Neural cell (in vitro differentiated cells): ENCODE measurements at regions not wholly inside any gene's neighbourhood (a gene's known extent, or its start where the extent isn't known, plus 50 kb on each side); places are given as distances from the start of the nearest gene placed in this dataset.

Source experiments
- CTCF ChIP-seq: fragments of 450-650 bp; IDR thresholded peaks from 2 replicates; pipeline ENCODE4 v1.5.1; 2014; ENCODE audit warnings: antibody characterized with exemption, mild to moderate bottlenecking, moderate library complexity; ENCODE audit not compliant: poor library complexity, severe bottlenecking
- EP300 ChIP-seq: fragments of 450-650 bp; conservative IDR thresholded peaks from 2 replicates; pipeline ENCODE4 v1.6.1; 2014; ENCODE audit warnings: antibody characterized with exemption, mild to moderate bottlenecking, moderate library complexity; ENCODE audit not compliant: poor library complexity, severe bottlenecking
- EZH2 ChIP-seq: fragments of 200-600, 300-800 bp; shearing (Covaris generic), sonication (generic); IDR thresholded peaks from 2 replicates; pipeline ENCODE4 v1.6.1; 2014; ENCODE audit warnings: antibody characterized with exemption, low read length, borderline replicate concordance, mild to moderate bottlenecking; ENCODE audit not compliant: insufficient read depth, poor library complexity, severe bottlenecking

DNA sequence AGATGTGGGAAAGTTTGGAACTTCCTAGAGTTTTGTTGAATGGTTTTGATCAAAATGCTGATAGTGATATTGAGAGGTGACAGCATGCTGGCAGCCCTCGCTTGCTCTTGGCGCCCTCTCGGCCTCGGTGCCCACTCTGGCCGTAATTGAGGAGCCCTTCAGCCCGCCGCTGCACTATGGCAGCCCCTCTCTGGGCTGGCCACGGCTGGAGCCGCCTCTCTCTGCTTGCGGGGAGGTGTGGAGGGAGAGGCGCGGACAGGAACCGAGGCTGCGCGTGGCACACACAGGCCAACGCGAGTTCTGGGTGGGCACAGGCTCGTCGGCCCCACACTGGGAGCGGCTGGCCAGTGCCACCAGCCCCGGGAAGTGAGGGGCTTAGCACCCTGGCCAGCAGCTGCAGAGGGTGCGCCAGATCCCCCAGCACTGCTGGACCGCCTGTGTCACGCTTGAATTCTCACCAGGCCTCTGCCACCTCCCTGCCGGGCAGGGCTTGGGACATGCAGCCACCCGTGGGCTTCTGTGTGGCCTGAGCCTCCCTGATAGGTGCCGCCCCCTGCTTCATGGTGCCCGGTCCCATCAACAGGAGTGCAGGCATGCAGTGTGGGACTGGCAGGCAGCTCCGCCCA, 488.5 kb downstream of the CYLC2 start:
- no peak for TF ChIP-seq CTCF
- TF ChIP-seq EZH2, result no peak
- no peak for TF ChIP-seq EP300
